Ishikawa (cell line): ENCODE measurements at regions not wholly inside any gene's neighbourhood (a gene's known extent, or its start where the extent isn't known, plus 50 kb on each side); places are given as distances from the start of the nearest gene placed in this dataset.

Source experiments
- CEBPB ChIP-seq: IDR thresholded peaks from 2 replicates; pipeline ENCODE4 v1.6.1; 2012
- CREB1 ChIP-seq: IDR thresholded peaks from 2 replicates; pipeline ENCODE4 v1.6.1; 2012; ENCODE audit warnings: low read depth
- EGR1 ChIP-seq: IDR thresholded peaks from 2 replicates; pipeline ENCODE4 v1.6.1; 2012
- EP300 ChIP-seq: IDR thresholded peaks from 2 replicates; pipeline ENCODE4 v1.6.1; 2012; ENCODE audit warnings: borderline replicate concordance
- FOXM1 ChIP-seq: IDR thresholded peaks from 2 replicates; pipeline ENCODE4 v1.6.1; 2012; ENCODE audit warnings: low read depth, borderline replicate concordance
- MAX ChIP-seq: IDR thresholded peaks from 2 replicates; pipeline ENCODE4 v1.6.1; 2012
- NFIC ChIP-seq: IDR thresholded peaks from 2 replicates; pipeline ENCODE4 v1.6.1; 2012
- RAD21 ChIP-seq: IDR thresholded peaks from 2 replicates; pipeline ENCODE4 v1.6.1; 2012; ENCODE audit warnings: low read depth
- TAF1 ChIP-seq: IDR thresholded peaks from 2 replicates; pipeline ENCODE4 v1.6.1; 2012; ENCODE audit warnings: low read depth, mild to moderate bottlenecking
- TCF12 ChIP-seq: IDR thresholded peaks from 2 replicates; pipeline ENCODE4 v1.6.1; 2012; ENCODE audit warnings: low read depth
- TEAD4 ChIP-seq: IDR thresholded peaks from 2 replicates; pipeline ENCODE4 v1.6.1; 2012
- YY1 ChIP-seq: IDR thresholded peaks from 2 replicates; pipeline ENCODE4 v1.6.1; 2012; ENCODE audit warnings: low read depth
- ZBTB7A ChIP-seq: IDR thresholded peaks from 2 replicates; pipeline ENCODE4 v1.6.1; 2012; ENCODE audit warnings: low read depth
- TF ChIP-seq, protein P1 (sequence below): IDR thresholded peaks from 2 replicates; pipeline ENCODE4 v1.6.1; 2012
- TF ChIP-seq, protein P2 (sequence below): IDR thresholded peaks from 2 replicates; pipeline ENCODE4 v1.6.1; 2012; ENCODE audit warnings: low read depth, mild to moderate bottlenecking

GRCh38 chr6:92608751-92609150 is 810.6 kb downstream of the EPHA7 start:
- TF ChIP-seq TEAD4 (no peak), NFIC (no peak), RAD21 (no peak), MAX (no peak), TCF12 (no peak), YY1 (no peak)
- TF ChIP-seq, protein P1, sequence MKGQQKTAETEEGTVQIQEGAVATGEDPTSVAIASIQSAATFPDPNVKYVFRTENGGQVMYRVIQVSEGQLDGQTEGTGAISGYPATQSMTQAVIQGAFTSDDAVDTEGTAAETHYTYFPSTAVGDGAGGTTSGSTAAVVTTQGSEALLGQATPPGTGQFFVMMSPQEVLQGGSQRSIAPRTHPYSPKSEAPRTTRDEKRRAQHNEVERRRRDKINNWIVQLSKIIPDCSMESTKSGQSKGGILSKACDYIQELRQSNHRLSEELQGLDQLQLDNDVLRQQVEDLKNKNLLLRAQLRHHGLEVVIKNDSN = no peak

- no peak for TF ChIP-seq TAF1
- TF ChIP-seq EP300 = no peak
- no peak for TF ChIP-seq RAD21
- TF ChIP-seq, protein P1 = no peak
- no peak for TF ChIP-seq FOXM1
- no peak for TF ChIP-seq NFIC
- TF ChIP-seq CREB1 = no peak
- TF ChIP-seq EGR1 = no peak
- TF ChIP-seq TCF12 = no peak
- no peak for TF ChIP-seq ZBTB7A
- no peak for TF ChIP-seq MAX
- TF ChIP-seq CEBPB = no peak
- TF ChIP-seq TEAD4 = no peak
- TF ChIP-seq, protein P2, sequence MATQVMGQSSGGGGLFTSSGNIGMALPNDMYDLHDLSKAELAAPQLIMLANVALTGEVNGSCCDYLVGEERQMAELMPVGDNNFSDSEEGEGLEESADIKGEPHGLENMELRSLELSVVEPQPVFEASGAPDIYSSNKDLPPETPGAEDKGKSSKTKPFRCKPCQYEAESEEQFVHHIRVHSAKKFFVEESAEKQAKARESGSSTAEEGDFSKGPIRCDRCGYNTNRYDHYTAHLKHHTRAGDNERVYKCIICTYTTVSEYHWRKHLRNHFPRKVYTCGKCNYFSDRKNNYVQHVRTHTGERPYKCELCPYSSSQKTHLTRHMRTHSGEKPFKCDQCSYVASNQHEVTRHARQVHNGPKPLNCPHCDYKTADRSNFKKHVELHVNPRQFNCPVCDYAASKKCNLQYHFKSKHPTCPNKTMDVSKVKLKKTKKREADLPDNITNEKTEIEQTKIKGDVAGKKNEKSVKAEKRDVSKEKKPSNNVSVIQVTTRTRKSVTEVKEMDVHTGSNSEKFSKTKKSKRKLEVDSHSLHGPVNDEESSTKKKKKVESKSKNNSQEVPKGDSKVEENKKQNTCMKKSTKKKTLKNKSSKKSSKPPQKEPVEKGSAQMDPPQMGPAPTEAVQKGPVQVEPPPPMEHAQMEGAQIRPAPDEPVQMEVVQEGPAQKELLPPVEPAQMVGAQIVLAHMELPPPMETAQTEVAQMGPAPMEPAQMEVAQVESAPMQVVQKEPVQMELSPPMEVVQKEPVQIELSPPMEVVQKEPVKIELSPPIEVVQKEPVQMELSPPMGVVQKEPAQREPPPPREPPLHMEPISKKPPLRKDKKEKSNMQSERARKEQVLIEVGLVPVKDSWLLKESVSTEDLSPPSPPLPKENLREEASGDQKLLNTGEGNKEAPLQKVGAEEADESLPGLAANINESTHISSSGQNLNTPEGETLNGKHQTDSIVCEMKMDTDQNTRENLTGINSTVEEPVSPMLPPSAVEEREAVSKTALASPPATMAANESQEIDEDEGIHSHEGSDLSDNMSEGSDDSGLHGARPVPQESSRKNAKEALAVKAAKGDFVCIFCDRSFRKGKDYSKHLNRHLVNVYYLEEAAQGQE = no peak
These were observed 826.2 kb downstream of the EPHA7 start for GRCh38 chr6:92593201-92593600.

GRCh38 chr6:92589996-92590395 is 829.4 kb downstream of the EPHA7 start:
- no peak for TF ChIP-seq EP300
- TF ChIP-seq, protein P1 = no peak

- TF ChIP-seq ZBTB7A (no peak), MAX (no peak), EGR1 (no peak), FOXM1 (no peak), CEBPB (no peak)
These were observed 831.2 kb downstream of the EPHA7 start for GRCh38 chr6:92588148-92588547.

DNA sequence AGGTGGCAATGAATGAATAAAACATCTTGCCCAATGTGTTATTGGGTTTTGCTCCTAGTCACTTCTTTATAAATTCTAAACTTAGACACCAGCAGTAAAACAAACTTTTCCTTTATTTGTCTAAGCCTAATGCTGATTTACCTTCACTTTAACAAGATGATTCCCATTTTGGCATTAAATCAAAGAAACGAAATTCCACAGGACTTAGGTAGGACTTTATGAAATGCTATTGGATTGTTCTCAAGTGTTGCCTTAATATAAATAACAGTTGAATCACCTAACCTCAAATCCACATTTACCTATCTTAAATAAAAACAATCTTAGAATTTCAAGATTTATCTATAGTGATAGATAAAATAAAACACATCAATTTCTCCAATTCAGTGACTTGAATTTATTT is 831.8 kb downstream of the EPHA7 start:
- TF ChIP-seq NFIC (no peak), EGR1 (no peak), CREB1 (no peak), CEBPB (no peak), YY1 (no peak)
- TF ChIP-seq, protein P1 = no peak

DNA sequence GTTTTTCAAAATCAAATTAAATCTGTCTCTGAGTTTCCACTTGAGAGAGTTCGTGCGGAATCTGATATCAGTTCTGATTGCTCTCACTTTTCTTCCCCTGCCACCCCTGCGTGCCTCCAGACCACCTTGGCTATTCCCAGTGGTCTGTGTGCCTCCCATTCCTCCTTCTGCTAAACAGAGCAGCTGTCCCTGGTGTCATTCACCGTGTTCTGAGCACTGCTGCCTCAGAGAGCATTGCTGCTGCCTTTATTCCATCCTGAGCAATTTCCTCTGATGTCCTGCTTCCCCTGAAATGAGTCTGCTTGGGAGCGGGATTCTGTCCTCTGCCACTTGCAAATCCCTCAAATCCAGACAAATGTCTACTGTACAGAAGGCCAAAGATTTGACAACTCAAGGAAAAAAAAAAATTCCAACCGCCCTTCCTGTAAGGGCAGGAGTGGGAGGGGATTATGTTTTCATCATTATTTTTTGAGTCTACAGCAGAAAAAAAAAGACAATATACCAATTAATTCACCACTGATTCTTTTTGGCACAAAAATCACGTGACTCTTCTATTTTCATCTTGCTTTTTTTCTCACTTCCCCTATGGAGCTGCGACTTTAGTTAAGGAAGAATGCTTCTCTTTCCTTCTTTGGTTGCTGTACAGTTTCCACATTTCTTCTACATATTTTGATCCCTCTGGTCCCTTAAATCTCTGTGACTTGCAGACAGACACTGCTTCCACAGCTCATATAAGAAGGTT is 833.0 kb downstream of the EPHA7 start:
- no peak for TF ChIP-seq YY1
- TF ChIP-seq, protein P1 = no peak
- no peak for TF ChIP-seq TAF1
- no peak for TF ChIP-seq CEBPB
- no peak for TF ChIP-seq ZBTB7A
- TF ChIP-seq TEAD4 = no peak
- no peak for TF ChIP-seq CREB1
- TF ChIP-seq, protein P2 = no peak
- TF ChIP-seq FOXM1 = no peak
- no peak for TF ChIP-seq EGR1
- no peak for TF ChIP-seq MAX
- TF ChIP-seq NFIC = no peak
- no peak for TF ChIP-seq EP300
- no peak for TF ChIP-seq TCF12
- no peak for TF ChIP-seq RAD21
